ENCODE measurements at regions not wholly inside any gene's neighbourhood (a gene's known extent, or its start where the extent isn't known, plus 50 kb on each side); places are given as distances from the start of the nearest gene placed in this dataset.

DNA sequence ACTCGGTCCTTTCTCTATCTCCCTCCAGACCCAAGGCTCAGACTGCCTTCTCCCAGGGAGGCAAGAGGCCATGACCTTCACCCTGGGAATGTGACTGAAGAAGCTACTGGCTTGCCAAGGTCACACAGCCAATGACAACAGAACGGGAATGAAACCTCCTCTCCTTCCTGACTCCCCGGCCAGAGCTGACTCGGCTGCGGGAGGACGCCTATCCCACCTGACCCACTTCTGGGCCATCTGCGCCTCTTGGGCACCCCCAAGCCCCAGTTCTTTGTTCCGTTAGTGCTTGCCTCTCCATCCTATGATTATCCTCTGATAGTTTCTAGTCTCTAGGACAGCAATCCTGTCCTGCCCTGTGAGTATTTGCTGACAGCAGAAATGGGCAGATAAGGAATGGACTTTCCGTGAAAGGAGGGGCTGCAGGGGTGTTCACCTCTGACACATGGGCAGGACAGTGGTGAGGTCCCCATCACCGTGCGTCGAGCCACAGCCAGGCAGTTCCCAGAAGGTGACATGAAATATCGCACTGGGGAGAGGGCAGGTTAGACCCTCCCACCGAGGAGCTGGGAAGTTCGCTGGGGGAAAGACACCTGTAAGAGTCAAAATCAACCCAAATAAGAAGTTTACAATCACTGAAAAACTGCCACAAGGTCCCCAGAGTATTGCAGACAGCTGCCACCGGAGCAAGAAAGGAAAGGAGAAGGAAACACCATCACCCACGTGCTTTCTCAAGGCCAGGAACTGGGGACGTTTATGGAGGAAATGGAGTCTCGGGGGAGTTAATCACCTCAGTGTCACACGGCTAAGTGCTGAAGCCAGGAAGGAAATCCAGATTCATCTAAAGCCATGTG, 63.0 kb downstream of the INSIG1 start:
- no peak for DNase-seq (ENCODE audit: low spot score)

DNA sequence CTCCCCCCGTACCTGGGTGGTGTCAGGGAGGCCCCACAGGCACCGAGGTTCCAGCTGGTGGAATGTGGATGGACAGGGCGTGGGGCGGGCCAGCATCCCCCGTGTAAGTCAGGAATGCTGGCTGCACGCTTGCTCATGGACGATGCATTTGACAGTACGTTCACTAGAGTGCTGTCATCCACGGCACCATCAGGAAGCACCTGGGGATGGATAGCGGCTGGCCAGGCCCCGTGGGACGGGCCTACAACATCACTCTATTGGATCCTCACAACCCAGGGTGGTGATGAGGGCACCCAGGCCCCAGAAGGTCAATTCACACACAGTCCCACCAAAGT, 63.6 kb downstream of the INSIG1 start:
- no peak for DNase-seq (ENCODE audit: low spot score)

- no peak for DNase-seq (ENCODE audit: low spot score)
Measured at GRCh38 chr7:155361947-155362346, 64.3 kb downstream of the INSIG1 start.

DNA sequence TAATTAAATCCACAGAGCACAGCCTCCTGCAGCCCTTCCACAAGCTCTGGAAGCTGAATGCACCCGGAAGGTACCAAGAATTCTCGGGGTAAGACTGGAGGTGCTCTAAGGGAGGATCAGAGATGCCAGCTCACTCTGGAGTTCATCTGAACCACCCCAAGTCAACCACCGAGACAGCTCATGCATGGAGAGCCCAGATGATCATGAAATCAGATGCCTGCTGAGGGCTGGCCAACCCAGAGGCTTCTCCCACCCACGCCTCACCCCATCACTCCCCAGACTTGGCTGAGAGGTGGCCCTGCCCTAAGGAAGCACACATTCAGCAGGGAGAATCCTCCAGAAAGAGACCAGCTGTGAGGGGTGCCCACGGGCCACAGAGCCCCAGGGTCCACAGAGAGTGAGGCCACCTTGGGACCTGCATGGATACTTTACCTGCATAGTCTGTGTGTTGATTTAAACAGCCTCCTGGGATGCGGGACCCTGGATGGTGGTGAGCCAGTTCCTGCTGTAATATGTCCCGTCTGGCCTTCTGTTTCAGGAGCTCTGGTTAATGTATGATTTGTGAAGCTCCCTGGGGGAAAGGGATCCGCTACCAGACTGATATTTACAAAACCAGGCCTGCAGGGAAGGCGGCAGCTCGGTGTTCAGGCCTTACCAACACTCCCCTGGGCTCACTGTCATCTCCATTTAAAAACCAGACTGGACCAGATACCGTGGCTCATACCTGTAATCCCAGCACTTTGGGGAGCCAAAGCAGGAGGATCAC, 64.9 kb downstream of the INSIG1 start:
- no peak for DNase-seq (ENCODE audit: low spot score)

GRCh38 chr7:155363146-155363539, 65.5 kb downstream of the INSIG1 start:
- DNase-seq (ENCODE audit: low spot score), result no peak

DNA sequence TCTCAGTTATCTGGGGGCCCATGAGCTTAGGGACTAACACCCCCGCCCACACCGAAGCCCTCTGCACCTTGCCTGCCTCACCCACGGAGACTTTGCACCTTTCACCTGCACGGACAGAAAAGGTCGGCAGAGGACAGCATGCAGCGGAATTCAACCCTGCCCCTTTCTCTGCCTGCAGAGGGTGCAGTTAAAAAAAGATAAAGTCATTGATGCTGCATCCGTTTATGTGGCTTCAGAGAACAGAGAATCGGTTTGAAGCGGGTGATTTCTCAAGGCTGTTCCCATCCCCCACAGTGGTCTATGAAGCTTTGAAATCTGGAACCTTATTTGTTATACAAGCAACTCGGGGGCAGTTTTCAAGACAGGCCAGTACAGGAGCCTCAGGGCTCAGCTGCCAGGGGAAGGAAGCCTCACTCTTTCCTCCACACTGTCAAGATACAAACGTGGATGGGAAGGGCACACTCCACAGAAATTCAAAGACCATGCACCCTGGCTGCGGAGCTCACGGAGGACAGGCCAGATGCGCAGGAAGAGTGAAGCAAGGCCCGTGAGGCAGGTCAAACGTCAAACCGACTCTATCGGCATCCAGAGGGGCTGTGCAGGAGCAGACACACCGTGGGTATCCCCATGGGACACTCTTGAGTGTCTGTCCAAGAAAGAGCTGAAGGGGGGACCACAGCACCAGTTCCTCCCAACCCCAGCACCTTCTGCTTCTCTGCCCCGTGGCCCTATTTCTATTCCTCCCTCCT, 66.3 kb downstream of the INSIG1 start:
- DNase-seq (ENCODE audit: low spot score), result no peak

- DNase-seq (ENCODE audit: low spot score), result no peak
Measured at GRCh38 chr7:155365146-155365874, 67.6 kb downstream of the INSIG1 start.

DNA sequence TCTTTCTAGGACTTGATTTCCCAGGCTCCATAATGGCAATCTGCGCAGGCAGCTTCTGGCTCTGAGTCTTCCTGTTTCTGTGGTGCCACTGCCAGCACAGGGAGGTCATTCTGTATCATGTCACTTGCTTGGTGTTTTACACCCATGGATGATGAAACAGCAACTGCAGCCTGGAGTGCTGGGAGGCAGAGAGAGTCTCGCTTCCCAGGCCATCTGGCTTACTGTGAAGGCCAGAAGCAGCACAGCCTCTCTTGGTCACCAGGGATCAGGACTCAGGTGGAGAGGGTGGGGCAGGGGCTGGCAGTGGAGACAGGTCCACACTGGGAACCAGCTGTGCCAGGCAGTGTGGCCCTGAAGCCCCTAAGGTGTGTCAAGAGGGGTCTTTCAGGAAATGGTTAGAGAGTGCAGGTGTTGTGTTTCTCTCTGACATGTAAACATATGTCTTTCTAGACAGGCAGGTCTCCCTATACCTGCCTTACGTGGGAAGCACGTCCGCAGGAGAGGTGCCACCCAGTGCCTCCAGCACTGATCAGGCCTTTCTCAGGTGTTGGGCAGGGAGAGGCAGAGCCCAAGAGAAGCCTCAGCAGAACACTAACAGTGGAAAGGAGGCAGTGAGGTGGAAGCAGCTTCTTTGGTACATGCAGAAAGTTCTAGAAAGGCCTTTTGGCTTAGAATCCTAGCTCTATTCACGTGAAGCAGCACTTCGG, 71.4 kb downstream of the INSIG1 start:
- DNase-seq (ENCODE audit: low spot score), result no peak

DNA sequence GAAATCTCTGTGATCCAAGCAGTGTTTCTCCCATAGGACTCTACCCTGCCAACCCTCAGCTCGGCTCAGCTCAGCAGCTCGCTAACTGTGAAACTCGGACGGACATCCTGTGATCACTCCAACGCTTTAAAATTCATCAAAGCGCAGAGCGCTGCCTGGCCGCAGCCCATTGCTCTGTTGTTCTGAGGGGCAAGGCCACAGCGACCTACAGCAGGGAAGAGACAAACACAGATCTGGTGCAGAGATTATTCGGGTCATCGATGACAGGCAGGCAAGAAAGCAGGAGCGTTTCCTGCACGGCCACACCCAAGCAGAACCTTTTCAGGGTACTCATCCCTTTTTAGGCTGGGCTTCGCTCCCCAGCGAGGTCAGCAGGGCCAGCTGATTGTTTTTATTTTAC, 72.1 kb downstream of the INSIG1 start:
- no peak for DNase-seq (ENCODE audit: low spot score)

GRCh38 chr7:155371331-155371883, 73.7 kb downstream of the INSIG1 start:
- no peak for DNase-seq (ENCODE audit: low spot score)

DNA sequence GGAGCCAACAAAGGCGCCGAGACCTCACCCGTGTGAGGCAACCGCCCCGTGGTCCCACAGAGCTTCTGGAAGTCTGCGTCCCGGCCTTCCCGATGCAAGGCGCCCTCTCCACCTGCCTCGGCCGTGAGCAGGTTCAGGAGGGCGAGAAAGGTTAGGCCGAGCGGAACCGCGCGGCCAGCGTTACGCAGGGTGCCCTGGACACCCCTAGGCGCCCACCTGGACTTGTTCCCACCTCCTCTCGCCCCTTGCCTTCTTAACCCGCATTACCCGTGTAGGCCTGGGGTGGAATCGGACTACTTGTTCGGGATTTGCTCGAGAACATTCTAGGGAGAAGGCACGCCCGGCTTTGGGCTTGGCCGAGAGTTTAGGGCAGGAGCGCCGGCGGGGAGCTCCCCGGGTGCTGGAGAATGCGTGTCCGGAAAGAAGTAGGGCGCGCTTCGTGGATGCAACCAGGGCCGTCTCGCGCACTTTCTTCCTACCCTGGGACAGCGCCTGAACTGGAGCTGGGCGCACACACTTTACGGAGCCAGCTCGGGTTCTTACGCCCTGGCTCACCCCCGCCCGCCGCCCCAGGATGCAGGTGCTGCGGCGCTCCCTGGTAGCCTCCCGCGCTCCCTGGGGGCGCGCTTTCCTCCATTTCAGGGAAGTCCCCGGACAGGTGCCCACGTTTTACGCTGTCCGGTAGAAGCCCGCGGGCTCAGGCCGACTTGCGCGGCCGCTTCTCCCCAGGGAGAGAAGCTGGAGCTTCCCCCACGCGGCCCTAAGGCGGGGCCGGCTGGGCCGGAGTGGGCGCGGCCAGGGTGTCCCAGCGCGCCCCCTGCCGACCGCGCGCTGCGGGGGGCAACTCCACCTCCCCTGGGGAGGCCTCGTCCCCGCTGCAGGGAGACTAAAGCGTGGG, 74.5 kb downstream of the INSIG1 start:
- DNase-seq (ENCODE audit: low spot score), result no peak

GRCh38 chr7:155372782-155373358, 75.2 kb downstream of the INSIG1 start:
- no peak for DNase-seq (ENCODE audit: low spot score)

- DNase-seq (ENCODE audit: low spot score), result no peak
Measured at GRCh38 chr7:155373359-155374273, 75.9 kb downstream of the INSIG1 start.

- no peak for DNase-seq (ENCODE audit: low spot score)
Measured at GRCh38 chr7:155374276-155375252, 76.9 kb downstream of the INSIG1 start.

DNA sequence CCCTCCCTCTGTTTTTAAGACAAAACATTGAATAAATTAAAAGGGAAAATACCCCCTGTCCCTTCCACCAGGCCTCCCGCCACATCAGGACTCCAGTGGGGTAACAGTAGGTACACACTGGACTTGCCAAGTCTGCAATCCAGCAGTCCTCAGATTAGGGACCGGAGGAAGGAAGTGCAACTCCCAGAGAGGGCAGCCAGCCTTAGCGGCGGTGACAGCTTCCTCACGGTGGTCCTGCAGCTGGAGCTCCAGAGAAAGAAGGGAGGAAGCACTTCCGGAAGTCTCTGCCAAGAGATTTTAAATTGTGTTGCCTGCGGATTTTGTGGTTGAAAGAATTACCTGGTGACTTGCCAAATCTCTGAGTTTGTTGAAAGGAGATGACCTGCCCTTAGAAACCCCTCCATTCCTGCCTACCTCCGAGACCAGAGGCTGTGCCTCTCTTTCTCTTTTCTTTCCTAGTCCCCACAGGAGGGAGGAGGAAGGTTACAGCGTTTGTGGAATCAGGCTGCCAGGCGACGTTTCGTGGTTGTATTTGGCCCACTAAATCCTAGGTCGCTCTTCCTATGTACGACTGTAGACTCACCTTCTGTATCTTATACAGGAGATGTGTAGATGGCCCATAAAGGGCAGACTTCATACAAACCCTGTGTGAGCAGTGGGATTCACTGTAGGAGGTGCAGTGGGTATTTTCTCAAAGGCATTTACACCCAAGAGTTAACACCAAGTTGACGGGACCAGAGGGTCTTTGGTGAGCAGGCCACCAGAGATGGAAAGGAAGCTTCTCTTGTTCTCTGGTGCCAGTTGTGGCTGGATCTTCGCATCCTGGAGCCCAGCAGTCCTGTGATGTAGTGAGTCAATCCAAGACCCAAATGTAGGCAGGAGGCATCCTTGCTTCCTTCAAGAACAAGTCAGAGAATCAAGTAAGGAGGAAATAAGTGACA, 77.9 kb downstream of the INSIG1 start:
- DNase-seq (ENCODE audit: low spot score), result no peak

Measured in umbilical cord (tissue), 1 donor.